IPS DF 4.7 (cell line): ENCODE measurements at regions not wholly inside any gene's neighbourhood (a gene's known extent, or its start where the extent isn't known, plus 50 kb on each side); places are given as distances from the start of the nearest gene placed in this dataset.

Experiments used
- DNase-seq: peaks from one replicate; pipeline ENCODE4 v3.0.0-alpha.2; 2013; ENCODE audit warnings: low spot score; ENCODE audit errors: extremely low read depth

- no peak for DNase-seq
These were observed 270.5 kb downstream of the DMRT2 start for GRCh38 chr9:1320607-1321195.

- DNase-seq, result no peak
These were observed 277.3 kb downstream of the DMRT2 start for GRCh38 chr9:1327467-1327866.

GRCh38 chr9:1328341-1328740 is 278.2 kb downstream of the DMRT2 start:
- DNase-seq, result no peak

GRCh38 chr9:1331546-1332038 is 281.4 kb downstream of the DMRT2 start:
- no peak for DNase-seq

- no peak for DNase-seq
These were observed 282.0 kb downstream of the DMRT2 start for GRCh38 chr9:1332156-1332555.

GRCh38 chr9:1335174-1335573 is 285.0 kb downstream of the DMRT2 start:
- no peak for DNase-seq

- no peak for DNase-seq
These were observed 287.0 kb downstream of the DMRT2 start for GRCh38 chr9:1337169-1337568.

- DNase-seq, result no peak
These were observed 290.2 kb downstream of the DMRT2 start for GRCh38 chr9:1340390-1340789.

GRCh38 chr9:1353291-1353690 is 303.1 kb downstream of the DMRT2 start:
- no peak for DNase-seq

- no peak for DNase-seq
These were observed 303.9 kb downstream of the DMRT2 start for GRCh38 chr9:1354086-1354485.

GRCh38 chr9:1354606-1355005 is 304.4 kb downstream of the DMRT2 start:
- DNase-seq, result no peak

- no peak for DNase-seq
These were observed 305.5 kb downstream of the DMRT2 start for GRCh38 chr9:1355656-1356055.

- DNase-seq, result no peak
These were observed 312.7 kb downstream of the DMRT2 start for GRCh38 chr9:1362845-1363244.

GRCh38 chr9:1366276-1366675 is 316.1 kb downstream of the DMRT2 start:
- no peak for DNase-seq

GRCh38 chr9:1369297-1369696 is 319.1 kb downstream of the DMRT2 start:
- DNase-seq, result no peak

GRCh38 chr9:1373445-1373844 is 323.3 kb downstream of the DMRT2 start:
- DNase-seq, result no peak

- no peak for DNase-seq
These were observed 333.8 kb downstream of the DMRT2 start for GRCh38 chr9:1383899-1384455.

- DNase-seq, result no peak
These were observed 334.7 kb downstream of the DMRT2 start for GRCh38 chr9:1384816-1385215.

- DNase-seq, result no peak
These were observed 336.3 kb downstream of the DMRT2 start for GRCh38 chr9:1386420-1386819.

- no peak for DNase-seq
These were observed 338.1 kb downstream of the DMRT2 start for GRCh38 chr9:1388216-1388615.

GRCh38 chr9:1400983-1401382 is 350.8 kb downstream of the DMRT2 start:
- DNase-seq, result no peak

- DNase-seq, result no peak
These were observed 354.8 kb downstream of the DMRT2 start for GRCh38 chr9:1404940-1405339.

GRCh38 chr9:1411826-1412225 is 361.7 kb downstream of the DMRT2 start:
- no peak for DNase-seq
